Glutamatergic neuron (in vitro differentiated cells): ENCODE measurements at regions not wholly inside any gene's neighbourhood (a gene's known extent, or its start where the extent isn't known, plus 50 kb on each side); places are given as distances from the start of the nearest gene placed in this dataset.
A peak's percentile ranks its signal among the peaks of the same experiment; 100 is the strongest.

Experiments
- DNase-seq: peaks from one replicate; pipeline ENCODE4 v3.0.0; 2022
- H3K27ac Mint-ChIP-seq: one replicate; pipeline ENCODE4 v1.8.0; 2020; ENCODE audit warnings: mild to moderate bottlenecking, mixed read lengths, inconsistent platforms; ENCODE audit not compliant: unreplicated experiment
- H3K27me3 Mint-ChIP-seq: one replicate; pipeline ENCODE4 v1.8.0; 2020; ENCODE audit warnings: mild to moderate bottlenecking, moderate library complexity, mixed read lengths, inconsistent platforms; ENCODE audit not compliant: unreplicated experiment
- H3K36me3 Mint-ChIP-seq: one replicate; pipeline ENCODE4 v1.8.0; 2020; ENCODE audit warnings: mild to moderate bottlenecking, mixed read lengths, inconsistent platforms; ENCODE audit not compliant: unreplicated experiment
- H3K4me1 Mint-ChIP-seq: one replicate; pipeline ENCODE4 v1.8.0; 2020; ENCODE audit warnings: mild to moderate bottlenecking, low read depth, mixed read lengths, inconsistent platforms; ENCODE audit not compliant: unreplicated experiment
- H3K4me3 Mint-ChIP-seq: one replicate; pipeline ENCODE4 v1.8.0; 2020; ENCODE audit warnings: mild to moderate bottlenecking, mixed read lengths, inconsistent platforms; ENCODE audit not compliant: unreplicated experiment
- H3K9me3 Mint-ChIP-seq: one replicate; pipeline ENCODE4 v1.8.0; 2020; ENCODE audit warnings: mild to moderate bottlenecking, moderate library complexity, mixed read lengths, inconsistent platforms; ENCODE audit not compliant: unreplicated experiment
- TF ChIP-seq, protein P1 (sequence below): fragments of 200-600 bp; sonication (generic); IDR thresholded peaks from one replicate; pipeline ENCODE4 v1.5.0; 2021; ENCODE audit not compliant: partially characterized antibody, unreplicated experiment

GRCh38 chr3:190234621-190235020 lies 87.6 kb downstream of the CLDN1 start:
- Mint-ChIP-seq H3K36me3 (peaks cover under 1% of the 10 kb centered on the region), H3K4me3 (no peak overlapping the region)

DNA sequence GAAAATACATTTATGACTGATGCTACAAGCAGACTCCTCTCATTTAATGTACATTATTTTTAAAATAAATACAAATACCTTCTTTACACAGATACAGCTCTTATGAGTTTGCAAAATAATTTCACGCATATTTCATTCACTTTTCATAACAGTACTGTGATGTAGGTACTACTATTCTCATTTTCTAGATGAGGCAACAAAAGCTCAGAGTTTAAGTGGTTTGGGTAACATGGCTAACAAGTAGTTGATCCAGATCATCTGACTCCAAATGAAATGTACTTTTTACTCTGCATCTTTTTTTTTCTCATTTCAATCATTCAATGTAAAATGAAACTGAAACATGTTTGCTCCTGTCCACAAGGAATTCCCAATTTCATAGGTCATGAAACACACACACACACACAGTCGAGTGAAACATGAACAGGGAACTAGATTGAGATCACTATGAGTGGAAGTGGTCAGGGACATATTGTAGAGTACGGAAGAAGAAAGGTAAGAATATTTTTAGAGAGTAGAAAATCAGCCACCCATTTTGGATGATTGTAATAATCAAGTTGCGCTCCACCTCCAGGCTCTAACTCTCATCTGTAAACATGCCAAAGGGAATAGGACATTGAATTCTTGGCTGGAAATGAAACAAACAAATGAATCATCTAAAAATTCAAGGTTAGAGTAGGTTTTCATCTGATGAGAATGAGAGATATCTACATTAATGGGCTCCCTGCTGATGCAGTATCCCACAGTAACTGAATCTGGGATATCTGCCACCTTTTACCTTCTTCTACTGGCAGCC lies 92.4 kb downstream of the CLDN1 start:
- Mint-ChIP-seq H3K9me3 (no peaks in the 10 kb centered on the region), H3K36me3 (no peaks in the 10 kb centered on the region), H3K27ac (no peak overlapping the region), H3K4me1 (no peaks in the 10 kb centered on the region), H3K27me3 (no peaks in the 10 kb centered on the region), H3K4me3 (no peak overlapping the region)
- TF ChIP-seq, protein P1, sequence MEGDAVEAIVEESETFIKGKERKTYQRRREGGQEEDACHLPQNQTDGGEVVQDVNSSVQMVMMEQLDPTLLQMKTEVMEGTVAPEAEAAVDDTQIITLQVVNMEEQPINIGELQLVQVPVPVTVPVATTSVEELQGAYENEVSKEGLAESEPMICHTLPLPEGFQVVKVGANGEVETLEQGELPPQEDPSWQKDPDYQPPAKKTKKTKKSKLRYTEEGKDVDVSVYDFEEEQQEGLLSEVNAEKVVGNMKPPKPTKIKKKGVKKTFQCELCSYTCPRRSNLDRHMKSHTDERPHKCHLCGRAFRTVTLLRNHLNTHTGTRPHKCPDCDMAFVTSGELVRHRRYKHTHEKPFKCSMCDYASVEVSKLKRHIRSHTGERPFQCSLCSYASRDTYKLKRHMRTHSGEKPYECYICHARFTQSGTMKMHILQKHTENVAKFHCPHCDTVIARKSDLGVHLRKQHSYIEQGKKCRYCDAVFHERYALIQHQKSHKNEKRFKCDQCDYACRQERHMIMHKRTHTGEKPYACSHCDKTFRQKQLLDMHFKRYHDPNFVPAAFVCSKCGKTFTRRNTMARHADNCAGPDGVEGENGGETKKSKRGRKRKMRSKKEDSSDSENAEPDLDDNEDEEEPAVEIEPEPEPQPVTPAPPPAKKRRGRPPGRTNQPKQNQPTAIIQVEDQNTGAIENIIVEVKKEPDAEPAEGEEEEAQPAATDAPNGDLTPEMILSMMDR, result no peak
- DNase-seq, result no peak

More at GRCh38 chr3:190234621-190235020, 87.6 kb downstream of the CLDN1 start:
- Mint-ChIP-seq H3K27ac (no peak overlapping the region), H3K4me1 (no peaks in the 10 kb centered on the region), H3K27me3 (no peaks in the 10 kb centered on the region), H3K9me3 (no peaks in the 10 kb centered on the region)
- DNase-seq, result no peak
- TF ChIP-seq, protein P1, result no peak

- no peak for DNase-seq
- no peaks in the 10 kb centered on the region for H3K9me3 Mint-ChIP-seq
- H3K4me3 Mint-ChIP-seq, result no peak overlapping the region
- TF ChIP-seq, protein P1, result no peak
- no peak overlapping the region for H3K27ac Mint-ChIP-seq
- H3K36me3 Mint-ChIP-seq, result no peaks in the 10 kb centered on the region
- no peaks in the 10 kb centered on the region for H3K4me1 Mint-ChIP-seq
- H3K27me3 Mint-ChIP-seq, result no peaks in the 10 kb centered on the region
Measured at GRCh38 chr3:190227064-190227463, 95.2 kb downstream of the CLDN1 start.

DNA sequence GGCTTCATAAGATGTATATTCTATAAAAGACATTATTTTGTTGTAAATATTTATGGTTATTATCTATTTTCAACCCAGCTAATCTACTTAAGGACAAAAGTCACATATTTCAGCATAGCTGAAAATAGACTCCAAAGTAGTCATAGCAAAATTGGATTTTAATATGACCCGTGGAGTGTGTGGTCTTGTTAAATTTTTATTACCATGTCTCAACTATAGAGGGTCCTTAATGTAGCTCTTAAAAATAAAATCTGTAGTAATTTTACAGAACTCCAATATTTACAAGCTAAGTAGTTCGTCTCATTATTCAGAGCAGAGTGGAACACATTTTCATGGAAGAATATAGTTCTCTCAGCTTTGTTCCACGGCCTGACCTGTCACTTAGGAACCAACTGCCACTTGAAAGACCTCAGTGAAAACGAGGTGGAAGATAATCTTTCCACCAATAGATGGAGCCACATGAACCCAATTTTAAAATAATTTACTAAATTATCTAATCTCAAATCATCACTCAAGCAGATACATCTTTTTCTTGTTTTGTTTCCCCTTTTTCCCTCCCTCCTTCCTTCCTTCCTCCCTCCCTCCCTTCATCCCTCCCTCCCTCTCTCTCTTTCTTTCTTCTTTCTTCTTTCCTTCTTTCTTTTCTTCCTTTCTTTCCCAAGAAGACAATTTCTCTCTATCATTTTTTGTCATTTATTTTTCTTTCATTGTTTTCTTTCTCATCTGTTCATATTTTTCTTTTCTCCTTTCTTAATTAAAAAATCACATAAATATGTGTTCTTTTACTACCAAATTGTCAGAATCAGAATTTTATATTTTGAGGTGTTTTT lies 97.2 kb downstream of the CLDN1 start:
- Mint-ChIP-seq H3K27ac (no peak overlapping the region), H3K4me1 (no peaks in the 10 kb centered on the region), H3K4me3 (no peak overlapping the region), H3K9me3 (peaks cover 4% of the 10 kb centered on the region), H3K27me3 (no peaks in the 10 kb centered on the region), H3K36me3 (no peaks in the 10 kb centered on the region)
- DNase-seq, result no peak
- TF ChIP-seq, protein P1, result peak; percentile 50

DNA sequence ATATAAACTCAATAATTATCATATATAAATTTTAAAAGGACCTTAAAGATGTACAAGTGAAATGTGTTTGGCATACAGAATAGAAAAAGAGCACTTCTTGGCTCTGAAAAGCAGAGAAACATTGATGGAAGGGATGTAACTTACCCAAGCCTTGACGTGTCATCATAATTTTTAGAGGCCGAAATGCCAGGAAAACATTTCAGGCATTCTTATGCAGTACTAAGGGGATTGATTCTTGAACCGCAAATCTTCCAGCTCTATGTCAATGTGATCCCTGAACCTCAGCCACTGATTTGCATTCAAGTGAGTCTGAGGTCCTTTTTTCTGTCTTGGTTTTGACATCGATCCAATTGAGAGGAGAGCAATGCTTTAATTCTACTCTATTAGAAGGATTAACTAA lies 97.8 kb downstream of the CLDN1 start:
- Mint-ChIP-seq H3K9me3 (peaks cover 4% of the 10 kb centered on the region), H3K4me3 (no peak overlapping the region), H3K36me3 (no peaks in the 10 kb centered on the region), H3K4me1 (no peaks in the 10 kb centered on the region), H3K27ac (no peak overlapping the region), H3K27me3 (no peaks in the 10 kb centered on the region)
- TF ChIP-seq, protein P1, result no peak
- no peak for DNase-seq
